ENCODE measurements at regions not wholly inside any gene's neighbourhood (a gene's known extent, or its start where the extent isn't known, plus 50 kb on each side); places are given as distances from the start of the nearest gene placed in this dataset.

DNA sequence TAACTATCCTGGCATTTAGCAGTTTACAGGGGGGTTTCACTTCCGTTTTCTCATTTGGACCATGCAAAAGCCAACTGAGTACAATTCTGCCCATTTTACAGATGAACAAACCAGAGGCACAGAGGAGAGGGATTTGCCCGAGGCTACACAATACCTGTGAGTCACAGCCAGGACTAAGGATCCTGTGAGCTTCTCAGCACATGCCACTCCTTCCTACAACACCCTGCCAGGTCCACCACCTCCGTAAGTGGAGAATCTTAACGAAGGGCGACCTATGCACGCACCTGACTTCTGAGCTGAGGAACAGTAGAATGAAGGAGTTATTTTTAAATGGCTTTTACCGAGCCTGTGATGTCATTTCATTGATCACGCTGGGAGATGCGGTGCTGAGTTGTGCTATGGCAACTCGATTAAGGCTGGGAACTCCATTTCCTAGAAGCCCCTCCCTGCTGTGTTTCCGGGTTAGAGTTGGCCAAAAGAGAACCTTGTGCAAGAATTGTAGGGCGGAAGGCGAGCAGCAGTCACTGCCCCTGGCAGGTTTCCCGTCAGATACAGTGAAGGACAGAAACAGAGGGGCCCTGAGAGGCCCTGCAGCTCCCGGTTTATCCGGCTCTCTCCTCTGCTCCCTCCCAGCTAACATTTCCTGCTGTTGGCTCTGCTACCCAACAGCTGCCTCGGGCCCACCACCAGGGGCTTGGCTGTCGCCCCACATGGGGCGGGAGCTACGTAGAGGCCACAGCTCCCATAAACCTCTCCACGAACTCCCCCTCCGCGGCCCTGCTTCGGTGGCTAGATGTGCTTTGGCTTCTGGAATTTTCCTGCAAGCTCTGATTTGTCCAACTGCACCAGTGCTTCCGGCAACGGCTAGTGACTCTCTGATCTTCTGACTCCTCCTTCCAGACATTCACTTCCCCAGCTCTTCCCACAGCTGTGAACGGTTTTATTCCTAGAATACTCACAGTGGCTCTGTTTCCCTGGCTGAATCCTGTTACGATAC is 75.1 kb upstream of the USP9X start:
- peak; percentile 41 for DNase-seq (ENCODE audit: low spot score)
- Mint-ChIP-seq H3K9me3 (no peaks in the 10 kb centered on the region), H3K27me3 (ENCODE audit: low read depth) (no peaks in the 10 kb centered on the region; the same call in 1 of the 2 replicates), H3K36me3 (no peaks in the 10 kb centered on the region), H3K4me1 (peaks cover 33% of the 10 kb centered on the region), H3K4me3 (no peak overlapping the region), H3K27ac (peak overlapping the region; percentile 65)
- ChIA-PET POLR2A (interaction anchor here (0.7 to 1.6 kb wide), 2 partner anchors 75 to 76 kb away, joined by 10 read pairs; partner anchors contain the start of gene USP9X), CTCF (interaction anchor here (1.5 kb wide), 1 partner anchor 106 kb away, joined by 11 read pairs; no protein-coding TSS in a partner anchor)
- TF ChIP-seq TCF7 (CRISPR knock-in tag; IDR thresholded peaks at IDR 0.05; ENCODE audit: low read depth) (no peak), GABPB1 (CRISPR knock-in tag; IDR thresholded peaks at IDR 0.05) (peak; percentile 43; the same call in 1 of the 2 replicates), OVOL2 (CRISPR knock-in tag; IDR thresholded peaks at IDR 0.05; ENCODE audit: borderline replicate concordance) (no peak), FOXK1 (CRISPR knock-in tag; IDR thresholded peaks at IDR 0.05) (no peak), KAT7 (CRISPR knock-in tag; IDR thresholded peaks at IDR 0.05; ENCODE audit: borderline replicate concordance) (no peak)
- TF ChIP-seq, protein P1, sequence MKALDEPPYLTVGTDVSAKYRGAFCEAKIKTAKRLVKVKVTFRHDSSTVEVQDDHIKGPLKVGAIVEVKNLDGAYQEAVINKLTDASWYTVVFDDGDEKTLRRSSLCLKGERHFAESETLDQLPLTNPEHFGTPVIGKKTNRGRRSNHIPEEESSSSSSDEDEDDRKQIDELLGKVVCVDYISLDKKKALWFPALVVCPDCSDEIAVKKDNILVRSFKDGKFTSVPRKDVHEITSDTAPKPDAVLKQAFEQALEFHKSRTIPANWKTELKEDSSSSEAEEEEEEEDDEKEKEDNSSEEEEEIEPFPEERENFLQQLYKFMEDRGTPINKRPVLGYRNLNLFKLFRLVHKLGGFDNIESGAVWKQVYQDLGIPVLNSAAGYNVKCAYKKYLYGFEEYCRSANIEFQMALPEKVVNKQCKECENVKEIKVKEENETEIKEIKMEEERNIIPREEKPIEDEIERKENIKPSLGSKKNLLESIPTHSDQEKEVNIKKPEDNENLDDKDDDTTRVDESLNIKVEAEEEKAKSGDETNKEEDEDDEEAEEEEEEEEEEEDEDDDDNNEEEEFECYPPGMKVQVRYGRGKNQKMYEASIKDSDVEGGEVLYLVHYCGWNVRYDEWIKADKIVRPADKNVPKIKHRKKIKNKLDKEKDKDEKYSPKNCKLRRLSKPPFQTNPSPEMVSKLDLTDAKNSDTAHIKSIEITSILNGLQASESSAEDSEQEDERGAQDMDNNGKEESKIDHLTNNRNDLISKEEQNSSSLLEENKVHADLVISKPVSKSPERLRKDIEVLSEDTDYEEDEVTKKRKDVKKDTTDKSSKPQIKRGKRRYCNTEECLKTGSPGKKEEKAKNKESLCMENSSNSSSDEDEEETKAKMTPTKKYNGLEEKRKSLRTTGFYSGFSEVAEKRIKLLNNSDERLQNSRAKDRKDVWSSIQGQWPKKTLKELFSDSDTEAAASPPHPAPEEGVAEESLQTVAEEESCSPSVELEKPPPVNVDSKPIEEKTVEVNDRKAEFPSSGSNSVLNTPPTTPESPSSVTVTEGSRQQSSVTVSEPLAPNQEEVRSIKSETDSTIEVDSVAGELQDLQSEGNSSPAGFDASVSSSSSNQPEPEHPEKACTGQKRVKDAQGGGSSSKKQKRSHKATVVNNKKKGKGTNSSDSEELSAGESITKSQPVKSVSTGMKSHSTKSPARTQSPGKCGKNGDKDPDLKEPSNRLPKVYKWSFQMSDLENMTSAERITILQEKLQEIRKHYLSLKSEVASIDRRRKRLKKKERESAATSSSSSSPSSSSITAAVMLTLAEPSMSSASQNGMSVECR (CRISPR knock-in tag; IDR thresholded peaks at IDR 0.05; ENCODE audit: borderline replicate concordance): no peak
- TF ChIP-seq, protein P2, sequence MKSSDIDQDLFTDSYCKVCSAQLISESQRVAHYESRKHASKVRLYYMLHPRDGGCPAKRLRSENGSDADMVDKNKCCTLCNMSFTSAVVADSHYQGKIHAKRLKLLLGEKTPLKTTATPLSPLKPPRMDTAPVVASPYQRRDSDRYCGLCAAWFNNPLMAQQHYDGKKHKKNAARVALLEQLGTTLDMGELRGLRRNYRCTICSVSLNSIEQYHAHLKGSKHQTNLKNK (CRISPR knock-in tag; IDR thresholded peaks at IDR 0.05): no peak
- peak; percentile 95 for ATAC-seq

DNA sequence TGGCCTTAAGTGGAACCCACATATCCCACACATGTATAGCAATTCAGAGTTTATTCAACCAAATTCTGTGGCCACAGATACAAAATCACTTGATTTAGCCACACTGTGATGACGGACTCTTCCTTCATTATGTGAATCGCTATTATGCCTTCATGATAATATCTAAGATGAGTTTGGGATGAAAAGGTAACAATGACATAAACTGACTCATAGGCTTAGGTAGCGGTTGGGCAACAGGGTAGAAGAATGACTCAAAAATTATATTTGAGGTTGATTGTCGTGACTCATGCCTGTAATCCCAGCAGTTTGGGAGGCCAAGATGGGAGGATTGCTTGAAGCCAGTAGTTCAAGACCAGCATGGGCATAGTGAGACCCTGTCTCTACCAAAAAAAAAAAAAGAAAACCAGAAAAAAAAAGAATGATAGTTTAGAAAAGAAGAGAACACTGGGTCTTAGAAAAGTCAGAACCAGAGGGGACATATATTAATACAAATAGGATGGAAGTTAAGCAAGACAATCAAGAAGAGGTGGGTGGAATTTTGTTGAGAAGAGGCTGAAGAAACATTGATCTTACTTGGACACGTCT is 70.4 kb upstream of the USP9X start:
- ATAC-seq: no peak
- Mint-ChIP-seq H3K4me3 (no peak overlapping the region), H3K4me1 (peaks cover 26% of the 10 kb centered on the region), H3K9me3 (no peaks in the 10 kb centered on the region), H3K27ac (no peak overlapping the region), H3K27me3 (ENCODE audit: low read depth) (no peaks in the 10 kb centered on the region; the same call in 1 of the 2 replicates), H3K36me3 (no peaks in the 10 kb centered on the region)
- ChIA-PET POLR2A (no interaction called here), CTCF (no interaction called here)
- DNase-seq (ENCODE audit: low spot score): no peak
- no peak for TF ChIP-seq SP1 (CRISPR knock-in tag; conservative IDR thresholded peaks at IDR 0.05)
- TF ChIP-seq ZNF317 (CRISPR knock-in tag; IDR thresholded peaks at IDR 0.05; ENCODE audit: borderline replicate concordance, low read depth): no peak
- TF ChIP-seq IRF1 (CRISPR knock-in tag; IDR thresholded peaks at IDR 0.05): no peak
- TF ChIP-seq, protein P1 (CRISPR knock-in tag; IDR thresholded peaks at IDR 0.05; ENCODE audit: borderline replicate concordance): no peak
- no peak for TF ChIP-seq JAZF1 (CRISPR knock-in tag; IDR thresholded peaks at IDR 0.05)
- TF ChIP-seq, protein P3, sequence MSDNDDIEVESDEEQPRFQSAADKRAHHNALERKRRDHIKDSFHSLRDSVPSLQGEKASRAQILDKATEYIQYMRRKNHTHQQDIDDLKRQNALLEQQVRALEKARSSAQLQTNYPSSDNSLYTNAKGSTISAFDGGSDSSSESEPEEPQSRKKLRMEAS (CRISPR knock-in tag; IDR thresholded peaks at IDR 0.05): no peak
- no peak for TF ChIP-seq ZNF396 (CRISPR knock-in tag; IDR thresholded peaks at IDR 0.05; ENCODE audit: borderline replicate concordance)
- TF ChIP-seq MLX (CRISPR knock-in tag; IDR thresholded peaks at IDR 0.05): no peak
- TF ChIP-seq, protein P4, sequence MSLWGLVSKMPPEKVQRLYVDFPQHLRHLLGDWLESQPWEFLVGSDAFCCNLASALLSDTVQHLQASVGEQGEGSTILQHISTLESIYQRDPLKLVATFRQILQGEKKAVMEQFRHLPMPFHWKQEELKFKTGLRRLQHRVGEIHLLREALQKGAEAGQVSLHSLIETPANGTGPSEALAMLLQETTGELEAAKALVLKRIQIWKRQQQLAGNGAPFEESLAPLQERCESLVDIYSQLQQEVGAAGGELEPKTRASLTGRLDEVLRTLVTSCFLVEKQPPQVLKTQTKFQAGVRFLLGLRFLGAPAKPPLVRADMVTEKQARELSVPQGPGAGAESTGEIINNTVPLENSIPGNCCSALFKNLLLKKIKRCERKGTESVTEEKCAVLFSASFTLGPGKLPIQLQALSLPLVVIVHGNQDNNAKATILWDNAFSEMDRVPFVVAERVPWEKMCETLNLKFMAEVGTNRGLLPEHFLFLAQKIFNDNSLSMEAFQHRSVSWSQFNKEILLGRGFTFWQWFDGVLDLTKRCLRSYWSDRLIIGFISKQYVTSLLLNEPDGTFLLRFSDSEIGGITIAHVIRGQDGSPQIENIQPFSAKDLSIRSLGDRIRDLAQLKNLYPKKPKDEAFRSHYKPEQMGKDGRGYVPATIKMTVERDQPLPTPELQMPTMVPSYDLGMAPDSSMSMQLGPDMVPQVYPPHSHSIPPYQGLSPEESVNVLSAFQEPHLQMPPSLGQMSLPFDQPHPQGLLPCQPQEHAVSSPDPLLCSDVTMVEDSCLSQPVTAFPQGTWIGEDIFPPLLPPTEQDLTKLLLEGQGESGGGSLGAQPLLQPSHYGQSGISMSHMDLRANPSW (CRISPR knock-in tag; conservative IDR thresholded peaks at IDR 0.05; ENCODE audit: low read depth): no peak
- TF ChIP-seq MXD4 (CRISPR knock-in tag; IDR thresholded peaks at IDR 0.05; ENCODE audit: borderline replicate concordance): no peak
- no peak for TF ChIP-seq NR1H2 (CRISPR knock-in tag; IDR thresholded peaks at IDR 0.05)
- no peak for TF ChIP-seq ZNF416 (CRISPR knock-in tag; IDR thresholded peaks at IDR 0.05)
